A673 (cell line): ENCODE measurements at regions not wholly inside any gene's neighbourhood (a gene's known extent, or its start where the extent isn't known, plus 50 kb on each side); places are given as distances from the start of the nearest gene placed in this dataset.

ENCODE experiments used
- CTCF ChIP-seq: fragments of 300-800, 200-600 bp; sonication (generic); conservative IDR thresholded peaks from 2 replicates; pipeline ENCODE4 v1.5.1; 2017; ENCODE audit warnings: low read depth, mild to moderate bottlenecking, antibody characterized with exemption, low read length, moderate library complexity, mixed read lengths
- EZH2 ChIP-seq: fragments of 200-600 bp; sonication (generic); IDR thresholded peaks from 2 replicates; pipeline ENCODE4 v1.6.1; 2017; ENCODE audit warnings: borderline replicate concordance, low read depth, mild to moderate bottlenecking, mixed read lengths, antibody characterized with exemption, low read length; ENCODE audit not compliant: poor library complexity, severe bottlenecking

- TF ChIP-seq EZH2, result no peak
- TF ChIP-seq CTCF, result no peak
These were observed 388.6 kb downstream of the RWDD3 start for GRCh38 chr1:95622609-95623008.
